Activated B cell treated with CpG ODN at 0.5 μM for 24 hours (primary cell): ENCODE measurements at regions not wholly inside any gene's neighbourhood (a gene's known extent, or its start where the extent isn't known, plus 50 kb on each side); places are given as distances from the start of the nearest gene placed in this dataset.

Experiments used
- ATAC-seq: fragments of 200-7000 bp; cut with Tn5 transposase; one replicate; pipeline ENCODE4 v1.10.0; 2021; ENCODE audit warnings: low read depth, mild to moderate bottlenecking, moderate library complexity
- CTCF ChIA-PET: fragments of 350-600 bp; sonication (Branson Sonifier 250); formaldehyde crosslinking; loops from one replicate; lab custom pipeline; 2021; ENCODE audit warnings: antibody characterized with exemption; lab: Charles Lee
- POLR2A ChIA-PET: fragments of 350-600 bp; sonication (Branson Sonifier 250); formaldehyde crosslinking; loops from one replicate; lab custom pipeline; 2021; ENCODE audit warnings: antibody characterized with exemption; lab: Charles Lee
- DNase-seq: peaks from one replicate; pipeline ENCODE4 v3.0.0; 2022
- H3K27ac Mint-ChIP-seq: one replicate; pipeline ENCODE4 v1.8.0; 2020; ENCODE audit warnings: mixed read lengths
- H3K27me3 Mint-ChIP-seq: one replicate; pipeline ENCODE4 v1.8.0; 2021; ENCODE audit warnings: mixed read lengths
- H3K36me3 Mint-ChIP-seq: one replicate; pipeline ENCODE4 v1.8.0; 2021; ENCODE audit warnings: low read depth, mixed read lengths
- H3K4me1 Mint-ChIP-seq: one replicate; pipeline ENCODE4 v1.8.0; 2021; ENCODE audit warnings: mixed read lengths
- H3K4me3 Mint-ChIP-seq: one replicate; pipeline ENCODE4 v1.8.0; 2020; ENCODE audit warnings: mild to moderate bottlenecking, mixed read lengths
- H3K9me3 Mint-ChIP-seq: one replicate; pipeline ENCODE4 v1.8.0; 2020; ENCODE audit warnings: mixed read lengths
- CTCF ChIP-seq: fragments of 200-600 bp; IDR thresholded peaks from one replicate; pipeline ENCODE4 v1.8.0; 2022; ENCODE audit warnings: antibody characterized with exemption, mild to moderate bottlenecking
- intact Hi-C: fragments of 100-400 bp; cut with micrococcal nuclease; formaldehyde crosslinking; loops from one replicate; pipeline ENCODE4 v1.15.1; 2024

DNA sequence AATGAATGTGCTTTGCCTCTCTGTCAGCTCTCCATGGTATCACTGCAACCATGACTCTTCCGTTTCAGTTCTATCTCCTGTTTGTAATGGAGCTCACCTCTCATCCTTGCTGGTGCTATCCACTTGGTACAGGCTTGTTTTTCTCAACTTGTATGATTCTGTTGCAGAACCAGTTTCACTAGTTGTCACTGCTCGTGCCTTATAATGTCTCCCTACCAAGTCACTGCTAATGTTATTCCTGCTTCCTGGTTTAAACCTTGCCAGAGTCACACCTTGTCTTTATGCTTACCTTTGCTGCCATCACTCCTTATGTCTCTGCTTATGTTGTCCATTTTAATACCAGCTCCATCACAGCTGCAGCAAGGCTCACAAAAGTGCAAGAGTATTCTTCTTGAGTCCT, 1191.0 kb upstream of the LRRTM1 start:
- DNase-seq (no peak), ATAC-seq (no peak)
- Mint-ChIP-seq H3K36me3 (no peaks in the 10 kb centered on the region), H3K27ac (no peak overlapping the region), H3K9me3 (peaks cover 19% of the 10 kb centered on the region), H3K4me3 (no peak overlapping the region), H3K4me1 (no peaks in the 10 kb centered on the region), H3K27me3 (no peaks in the 10 kb centered on the region)
- ChIA-PET POLR2A (no interaction called here), CTCF (no interaction called here)
- intact Hi-C loops = no loop called here
- TF ChIP-seq CTCF = no peak

- Mint-ChIP-seq H3K4me1 (no peaks in the 10 kb centered on the region), H3K27ac (no peak overlapping the region), H3K4me3 (no peak overlapping the region), H3K9me3 (peaks cover 9% of the 10 kb centered on the region), H3K36me3 (no peaks in the 10 kb centered on the region), H3K27me3 (no peaks in the 10 kb centered on the region)
- ATAC-seq (no peak), DNase-seq (no peak)
- no peak for TF ChIP-seq CTCF
- intact Hi-C loops = no loop called here
- CTCF ChIA-PET = no interaction called here
- POLR2A ChIA-PET = no interaction called here
Measured at GRCh38 chr2:81483254-81483653, 1178.7 kb upstream of the LRRTM1 start.

- ATAC-seq (no peak), DNase-seq (no peak)
- ChIA-PET CTCF (no interaction called here), POLR2A (no interaction called here)
- Mint-ChIP-seq H3K27me3 (no peaks in the 10 kb centered on the region), H3K4me3 (no peak overlapping the region), H3K9me3 (peaks cover 12% of the 10 kb centered on the region), H3K36me3 (no peaks in the 10 kb centered on the region), H3K4me1 (no peaks in the 10 kb centered on the region), H3K27ac (no peak overlapping the region)
- no peak for TF ChIP-seq CTCF
- intact Hi-C loops = no loop called here
Measured at GRCh38 chr2:81481994-81482368, 1177.4 kb upstream of the LRRTM1 start.

GRCh38 chr2:81481242-81481993, 1176.9 kb upstream of the LRRTM1 start:
- intact Hi-C loops = no loop called here
- H3K4me1 Mint-ChIP-seq = no peaks in the 10 kb centered on the region
- TF ChIP-seq CTCF = no peak
- ChIA-PET POLR2A (no interaction called here), CTCF (no interaction called here)
- no peak for DNase-seq
- no peak overlapping the region for H3K27ac Mint-ChIP-seq
- no peak for ATAC-seq
- H3K36me3 Mint-ChIP-seq = no peaks in the 10 kb centered on the region
- H3K27me3 Mint-ChIP-seq = no peaks in the 10 kb centered on the region
- peaks cover 12% of the 10 kb centered on the region for H3K9me3 Mint-ChIP-seq
- H3K4me3 Mint-ChIP-seq = no peak overlapping the region

DNA sequence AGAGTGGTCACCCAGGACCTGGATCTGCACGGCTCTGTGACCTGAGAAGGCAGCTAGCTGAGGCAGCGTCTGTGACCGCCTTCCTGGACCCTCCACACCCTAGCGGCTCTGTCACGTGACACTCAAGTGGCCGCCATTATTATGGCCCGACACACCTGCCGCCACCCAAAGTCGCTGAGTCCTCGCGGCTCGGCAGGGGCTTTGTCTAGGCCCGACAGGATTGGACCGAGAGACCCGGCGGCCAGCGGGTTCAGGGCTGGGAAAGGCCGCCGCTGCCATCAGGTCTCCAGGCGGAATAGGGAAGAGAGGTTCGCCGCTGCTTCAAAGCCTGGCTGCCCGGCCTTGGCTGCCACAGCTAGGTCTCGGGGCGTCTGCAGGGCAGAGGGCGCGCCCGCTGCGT, 1162.5 kb upstream of the LRRTM1 start:
- Mint-ChIP-seq H3K9me3 (peaks cover 9% of the 10 kb centered on the region), H3K36me3 (no peaks in the 10 kb centered on the region), H3K27me3 (no peaks in the 10 kb centered on the region), H3K4me1 (no peaks in the 10 kb centered on the region), H3K4me3 (no peak overlapping the region), H3K27ac (no peak overlapping the region)
- intact Hi-C loops = no loop called here
- DNase-seq = no peak
- no peak for ATAC-seq
- ChIA-PET POLR2A (no interaction called here), CTCF (no interaction called here)
- TF ChIP-seq CTCF = no peak
